GM18909 (cell line): ENCODE measurements at regions not wholly inside any gene's neighbourhood (a gene's known extent, or its start where the extent isn't known, plus 50 kb on each side); places are given as distances from the start of the nearest gene placed in this dataset.

Experiments
- ATAC-seq: cut with Tn5 transposase; IDR thresholded peaks from one replicate; pipeline ENCODE4 v1.9.1; 2021; ENCODE audit warnings: mild to moderate bottlenecking; ENCODE audit not compliant: unreplicated experiment, poor library complexity

- no peak for ATAC-seq
Measured at GRCh38 chr3:176741664-176742047, 455.6 kb downstream of the TBL1XR1 start.

DNA sequence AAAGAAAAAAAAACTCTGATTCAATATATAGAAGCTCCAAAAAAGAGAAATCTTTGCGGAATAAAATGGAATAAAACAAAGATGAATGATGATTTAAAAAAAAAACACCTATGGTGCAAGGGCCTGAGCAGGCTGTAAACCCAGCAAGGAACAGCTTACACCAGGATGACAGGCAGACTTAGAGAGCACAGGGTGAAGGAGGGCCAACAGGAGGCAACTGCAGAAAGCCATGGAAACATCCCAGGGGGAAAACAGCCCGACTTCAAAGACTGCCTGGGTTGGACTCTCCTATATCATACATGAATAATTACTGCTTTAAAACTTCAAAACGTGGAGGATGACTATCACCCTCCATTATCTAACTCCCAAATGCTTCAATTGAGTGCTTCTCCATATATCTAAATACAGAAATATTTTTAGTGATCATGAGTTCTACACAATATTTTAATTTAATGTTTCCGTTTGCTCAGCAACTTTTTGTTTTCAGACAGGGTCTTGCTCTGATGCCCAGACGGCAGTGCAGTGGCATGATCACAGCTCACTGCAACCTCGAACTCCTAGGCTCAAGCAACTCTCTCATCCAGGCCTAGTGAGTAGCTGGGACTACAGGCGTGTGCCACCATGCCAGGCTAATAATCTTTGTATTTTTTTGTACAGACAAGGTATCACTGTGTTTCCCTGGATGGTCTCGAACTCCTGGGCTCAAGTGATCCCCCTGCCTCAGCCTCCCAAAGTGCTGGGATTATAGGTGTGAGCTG is 456.2 kb downstream of the TBL1XR1 start:
- ATAC-seq: no peak

- ATAC-seq: no peak
Measured at GRCh38 chr3:176739159-176739558, 458.1 kb downstream of the TBL1XR1 start.

DNA sequence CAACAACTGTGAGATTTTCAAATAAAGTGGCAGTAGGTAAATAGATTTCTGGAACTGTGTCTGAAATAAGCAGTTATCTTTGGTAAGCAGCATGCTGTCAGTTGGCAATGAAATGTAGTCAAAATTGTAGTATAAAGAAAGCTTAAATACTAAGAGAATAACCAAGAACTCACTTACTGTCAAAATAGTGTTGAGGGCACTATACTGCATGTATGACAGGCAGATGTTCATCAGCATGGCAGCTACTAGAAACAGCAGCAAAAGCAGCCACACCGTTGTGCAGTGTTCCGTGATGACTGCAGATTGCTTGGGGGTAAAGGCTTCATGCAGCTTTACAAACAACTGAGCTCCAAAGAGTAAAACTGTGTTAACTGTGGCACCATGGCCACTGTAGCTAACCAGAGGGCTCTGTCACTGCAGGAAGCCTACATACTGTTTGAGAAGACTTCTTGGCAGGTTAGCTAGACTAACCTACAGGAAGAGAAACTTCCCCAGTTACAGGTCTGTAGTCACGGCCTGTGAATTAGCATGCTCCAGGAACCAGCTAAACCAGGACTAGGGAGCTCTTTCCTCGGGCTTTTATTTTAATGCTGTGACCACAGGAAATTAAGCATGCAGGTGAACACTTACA is 459.7 kb downstream of the TBL1XR1 start:
- no peak for ATAC-seq

DNA sequence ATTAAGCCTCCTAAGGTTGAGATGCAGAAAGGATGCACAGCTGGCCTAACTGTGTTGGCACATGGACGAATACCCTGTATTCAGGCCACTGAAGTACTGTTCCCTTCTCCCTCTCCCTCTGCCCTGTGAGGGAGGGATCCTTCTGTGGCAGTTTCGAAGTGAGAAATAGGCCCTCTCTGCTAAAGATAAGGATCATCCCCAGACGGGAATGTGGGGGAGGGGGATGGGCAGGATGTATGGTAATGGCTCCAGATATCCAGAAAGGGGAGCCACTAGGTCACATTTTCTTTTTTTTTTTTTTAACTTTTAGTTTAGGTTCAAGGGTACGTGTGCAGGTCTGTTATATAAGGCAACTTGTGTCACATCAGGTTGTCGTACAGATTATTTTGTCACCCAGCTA is 463.1 kb downstream of the TBL1XR1 start:
- no peak for ATAC-seq

- ATAC-seq: no peak
Measured at GRCh38 chr3:176724394-176724759, 472.9 kb downstream of the TBL1XR1 start.

GRCh38 chr3:176723758-176724393 is 473.4 kb downstream of the TBL1XR1 start:
- no peak for ATAC-seq

DNA sequence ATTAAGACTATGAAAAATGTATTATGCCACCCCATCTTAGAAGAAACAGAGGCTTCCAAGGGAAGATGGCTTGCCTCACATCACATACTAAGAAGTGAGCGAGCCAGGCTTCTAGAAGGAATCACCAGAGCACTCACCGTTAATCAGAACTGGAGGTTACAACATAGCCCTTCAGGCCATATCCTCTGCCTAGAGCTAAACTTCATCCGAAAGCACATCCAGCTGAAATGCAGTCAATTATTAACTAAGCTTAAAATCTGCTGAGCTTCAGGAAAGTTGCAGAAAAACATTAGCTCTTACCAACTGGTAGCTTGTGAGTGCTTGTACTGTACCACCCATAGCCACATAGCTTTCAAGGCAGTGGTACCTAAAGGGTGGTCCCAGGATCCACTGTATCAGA is 483.2 kb downstream of the TBL1XR1 start:
- no peak for ATAC-seq

DNA sequence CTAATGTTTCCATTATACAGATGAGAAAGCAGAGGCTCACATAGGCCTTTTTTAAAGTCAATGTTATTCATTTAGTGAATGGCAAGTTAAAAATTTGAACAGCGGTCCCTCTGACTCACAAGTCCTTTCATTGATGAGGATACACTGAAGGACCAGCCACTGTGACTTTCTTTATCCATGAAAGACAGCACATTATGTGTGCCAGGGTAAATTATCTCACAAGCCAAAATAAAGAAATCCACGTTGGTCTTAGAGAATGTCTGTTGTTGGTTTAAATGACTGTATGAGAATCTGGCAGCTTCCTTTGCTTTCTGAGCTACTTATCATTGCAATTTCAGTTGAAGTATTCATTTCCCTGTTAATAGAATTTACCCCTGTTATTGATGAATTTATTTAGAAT is 485.1 kb downstream of the TBL1XR1 start:
- no peak for ATAC-seq

GRCh38 chr3:176699288-176699687 is 498.0 kb downstream of the TBL1XR1 start:
- no peak for ATAC-seq

DNA sequence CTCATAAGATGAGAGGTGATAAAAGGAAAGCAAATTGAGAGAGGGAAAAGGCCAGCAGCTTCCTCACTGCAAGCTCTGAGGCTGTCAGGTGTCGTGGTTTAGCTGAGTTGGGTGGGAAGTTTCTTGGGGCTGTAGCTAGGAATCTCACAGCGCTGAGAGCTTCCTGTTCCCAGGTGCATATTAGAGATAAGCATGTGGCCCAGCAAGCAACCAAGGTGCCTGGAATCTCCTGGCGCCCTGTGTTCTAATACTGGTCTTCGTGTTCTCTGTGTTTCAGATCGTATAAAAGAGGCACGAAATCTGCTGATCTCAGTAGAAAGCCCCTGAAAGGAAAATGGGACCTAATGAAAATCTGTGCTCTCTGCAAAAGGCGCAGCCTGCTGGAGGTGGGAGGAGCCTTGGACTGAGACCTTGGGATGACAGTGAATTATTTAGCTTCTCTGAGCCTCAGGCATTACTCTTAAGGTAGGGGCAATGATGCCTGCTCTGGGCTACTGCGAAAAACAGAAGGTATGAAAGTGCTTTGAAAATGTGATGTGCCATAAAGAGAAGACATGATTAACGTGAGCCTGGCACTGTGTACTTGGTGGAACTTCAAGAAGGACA is 499.9 kb downstream of the TBL1XR1 start:
- no peak for ATAC-seq

DNA sequence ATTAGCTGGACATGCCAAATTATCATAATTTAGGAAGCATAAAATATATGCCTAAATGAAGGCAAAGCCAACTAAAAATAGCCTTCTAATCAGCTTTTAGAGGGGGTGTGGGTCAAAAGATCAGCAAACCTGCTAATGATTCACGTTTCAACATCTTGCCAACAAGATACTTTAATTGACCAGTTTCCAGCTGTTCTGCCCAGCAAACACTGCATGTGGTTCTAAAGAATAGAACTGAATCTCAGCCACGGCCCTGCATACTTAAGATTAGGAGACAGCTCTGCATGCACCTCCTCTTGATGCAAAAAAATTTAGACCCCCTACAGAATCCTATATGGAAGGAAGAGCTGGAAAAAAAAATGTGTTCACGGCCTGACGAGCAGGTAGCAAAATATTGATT is 500.5 kb downstream of the TBL1XR1 start:
- ATAC-seq: no peak

- ATAC-seq: no peak
Measured at GRCh38 chr3:176692966-176693785, 504.1 kb downstream of the TBL1XR1 start.

GRCh38 chr3:176692199-176692965 is 504.9 kb downstream of the TBL1XR1 start:
- ATAC-seq: no peak

DNA sequence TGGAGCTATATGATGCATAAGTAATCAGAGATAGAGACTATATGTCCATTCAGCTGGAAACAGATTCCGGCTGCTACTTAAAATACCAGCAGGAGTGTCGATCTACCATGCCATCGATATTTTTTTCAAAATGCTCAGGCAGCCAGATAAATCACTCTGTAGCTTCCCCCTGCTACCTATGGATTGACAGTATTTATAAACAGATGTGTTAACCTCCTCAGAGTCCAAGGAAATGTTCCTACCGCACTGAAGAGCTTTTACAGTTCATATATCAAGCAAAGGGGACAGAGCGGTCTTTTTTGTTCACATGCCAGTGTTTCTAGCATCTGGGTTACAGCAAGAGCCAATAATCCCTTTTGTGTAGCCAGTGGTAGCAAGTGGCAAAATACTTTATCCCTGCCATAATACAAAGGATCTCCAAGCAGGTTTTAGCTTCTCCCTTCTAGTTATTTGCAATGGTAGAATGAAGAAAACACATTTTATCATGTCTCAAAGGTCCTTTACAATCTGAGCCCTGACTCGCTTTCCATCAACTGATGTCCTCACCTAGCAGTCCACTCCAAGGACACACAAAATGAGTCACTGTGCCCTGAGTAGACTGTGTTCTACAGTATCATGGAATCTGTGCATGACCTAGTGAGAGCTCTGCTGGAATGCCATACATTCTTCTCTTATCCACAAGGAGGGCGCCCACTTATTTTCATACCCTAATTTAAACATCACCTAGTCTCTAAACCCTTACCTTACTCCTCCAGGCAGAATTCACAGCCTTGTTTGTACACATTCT is 507.0 kb downstream of the TBL1XR1 start:
- no peak for ATAC-seq

- ATAC-seq: no peak
Measured at GRCh38 chr3:176687754-176688153, 509.5 kb downstream of the TBL1XR1 start.

DNA sequence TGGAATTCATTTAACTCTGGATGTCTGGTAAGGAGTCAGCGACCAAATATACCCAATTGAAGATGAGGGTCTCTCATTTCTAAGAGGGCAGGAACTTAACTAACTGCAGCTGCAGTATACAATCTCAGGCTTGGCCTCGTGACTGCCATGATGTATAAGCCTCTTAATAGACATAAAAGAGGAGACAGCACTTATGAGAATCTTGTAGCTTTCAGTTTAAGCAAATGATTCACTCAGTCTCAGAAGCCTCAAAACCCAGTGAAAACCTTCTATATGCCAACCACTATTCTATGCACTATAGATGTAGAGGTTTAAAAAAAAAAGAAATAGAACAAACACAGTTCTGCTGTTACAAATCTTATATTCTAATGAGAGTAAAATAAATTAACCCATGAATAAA is 513.9 kb downstream of the TBL1XR1 start:
- ATAC-seq: peak; percentile 71

DNA sequence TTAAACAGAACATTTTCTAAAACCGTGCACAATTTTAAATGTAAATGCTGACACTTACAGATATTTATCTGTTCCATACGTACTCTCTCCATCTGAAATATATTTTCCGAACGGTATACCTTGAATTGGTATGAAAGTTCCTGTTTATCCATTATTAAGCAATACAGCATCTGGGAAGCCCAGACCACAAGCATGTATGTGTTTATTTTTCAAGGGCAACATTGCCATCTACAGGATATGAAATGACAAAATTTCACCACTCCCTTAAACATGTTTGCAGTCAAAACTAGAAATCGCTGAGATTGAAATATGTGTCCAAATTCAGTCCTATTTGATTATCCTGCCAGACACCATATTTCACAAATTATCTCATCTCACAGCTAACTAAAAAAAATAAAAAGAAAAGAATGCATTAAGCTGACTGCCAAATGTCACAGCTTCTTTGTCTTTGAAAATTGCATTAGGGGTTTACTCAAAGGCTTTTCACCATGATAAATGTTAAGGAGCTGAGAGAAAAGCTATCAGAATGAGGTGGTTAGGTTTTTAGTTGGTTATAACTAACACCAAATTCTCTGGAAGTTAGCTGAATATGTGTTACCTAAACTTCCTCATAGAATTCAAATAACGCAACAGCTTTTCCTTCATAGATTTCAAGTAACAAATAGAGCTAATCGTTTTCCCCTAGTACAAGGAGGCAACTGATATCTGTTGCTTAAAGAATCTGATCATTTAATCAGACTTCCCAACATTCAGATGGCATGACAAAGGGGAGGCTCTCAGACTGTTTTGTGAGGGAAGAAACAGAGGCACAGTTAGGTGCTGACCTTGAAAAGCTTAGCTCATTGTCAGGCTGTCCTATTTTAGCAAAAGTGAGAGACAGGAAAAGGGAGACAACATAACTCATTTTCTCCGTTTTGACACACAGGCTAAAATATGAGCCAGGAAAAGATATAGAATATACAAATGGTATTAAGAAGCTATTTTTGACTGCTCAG is 533.1 kb downstream of the TBL1XR1 start:
- no peak for ATAC-seq
